ENCODE measurements at regions not wholly inside any gene's neighbourhood (a gene's known extent, or its start where the extent isn't known, plus 50 kb on each side); places are given as distances from the start of the nearest gene placed in this dataset.

DNA sequence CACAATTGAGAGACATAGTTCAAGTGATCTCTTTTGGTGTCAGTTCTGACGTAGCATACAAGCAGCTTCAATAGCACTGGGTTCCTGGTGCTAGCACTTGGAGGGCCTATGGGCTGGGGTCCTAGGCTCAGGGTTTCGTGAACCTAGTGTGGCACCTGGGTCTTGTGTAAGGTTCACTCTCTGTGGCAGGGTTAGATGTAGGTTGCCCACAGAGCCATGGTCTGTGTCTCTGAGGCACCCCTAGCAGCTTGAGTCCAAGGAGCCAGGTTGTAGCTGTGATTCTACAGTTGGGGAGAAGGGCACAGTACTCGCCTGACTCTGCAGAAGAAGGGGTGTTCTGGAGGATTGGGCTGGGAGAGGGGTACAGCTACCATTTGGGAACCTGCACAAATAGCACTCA lies 282.6 kb upstream of the LRRC3B start:
- TF ChIP-seq POLR2AphosphoS5 (IDR thresholded peaks at IDR 0.05; ENCODE audit: low read depth, low read length) (no peak), POLR2A (IDR thresholded peaks at IDR 0.05; ENCODE audit: low read depth, low read length) (no peak)

All from GM12891 (cell line).